ENCODE measurements at regions not wholly inside any gene's neighbourhood (a gene's known extent, or its start where the extent isn't known, plus 50 kb on each side); places are given as distances from the start of the nearest gene placed in this dataset.

DNA sequence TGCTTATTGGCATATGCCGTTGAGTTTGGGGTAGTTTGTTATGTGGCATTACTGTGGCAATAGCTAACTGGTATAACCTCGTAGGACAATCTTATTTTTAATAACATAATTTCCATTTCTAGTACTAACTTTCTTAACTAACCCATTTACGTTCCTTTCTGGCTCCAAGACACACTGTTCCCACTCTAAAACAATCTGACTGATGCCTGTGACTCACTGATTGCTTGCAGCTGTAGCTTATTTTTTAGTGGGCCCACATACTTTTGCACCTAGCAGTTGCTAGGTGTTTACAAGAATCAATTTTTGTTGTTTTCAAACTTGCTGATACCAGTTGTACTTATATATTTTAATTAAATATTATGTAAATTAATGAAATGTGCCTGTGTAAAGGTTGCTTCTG is 52.2 kb downstream of the FAT3 start:
- no peak for DNase-seq

DNA sequence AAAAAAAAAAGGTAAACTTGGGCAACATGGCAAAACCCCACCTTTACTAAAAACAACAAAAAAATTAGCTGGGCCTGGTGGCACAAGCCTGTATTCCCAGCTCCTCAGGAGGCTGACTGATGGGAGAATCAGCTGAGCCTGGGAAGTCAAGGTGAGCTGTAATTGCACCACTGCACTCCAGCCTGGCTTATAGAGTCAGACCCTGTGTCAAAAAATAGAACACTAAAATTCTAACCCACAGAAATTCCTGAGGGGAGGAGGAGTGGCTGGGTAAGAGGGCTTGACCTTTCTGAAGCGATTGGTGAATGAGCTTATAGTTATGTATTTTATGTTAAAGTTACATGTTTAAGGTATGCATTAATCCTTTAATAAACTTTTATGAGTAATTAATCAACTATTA is 53.3 kb downstream of the FAT3 start:
- DNase-seq, result no peak

DNA sequence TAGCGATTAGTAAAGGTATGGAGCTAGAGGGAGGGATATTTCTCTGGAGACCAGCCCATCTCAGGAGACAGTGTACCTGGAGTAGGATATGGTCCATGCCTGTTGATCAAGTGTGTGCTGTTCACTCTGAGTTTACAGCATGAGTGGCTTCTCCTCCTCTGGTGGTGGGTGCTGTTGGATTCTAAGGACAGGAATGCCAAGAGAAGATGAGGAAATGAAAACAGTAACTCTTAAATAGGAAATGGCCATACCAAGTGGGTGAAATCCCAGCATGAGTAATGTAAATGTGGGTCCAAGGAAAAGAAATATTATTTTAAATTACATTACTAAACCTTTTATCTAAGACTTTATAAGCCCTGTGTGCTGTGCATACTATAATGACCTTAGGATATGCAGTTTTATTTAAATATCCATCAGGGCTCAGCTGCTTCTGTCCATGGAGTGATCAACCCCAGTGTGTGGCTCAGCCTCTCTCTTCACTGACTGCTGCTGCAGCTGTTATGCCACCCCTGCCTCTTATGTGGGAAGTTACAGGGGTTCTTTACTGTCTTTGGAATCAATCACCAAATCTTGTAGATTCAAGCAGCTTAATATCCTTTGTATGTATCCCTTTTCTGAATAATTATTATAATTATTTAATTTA is 54.3 kb downstream of the FAT3 start:
- DNase-seq, result no peak

DNA sequence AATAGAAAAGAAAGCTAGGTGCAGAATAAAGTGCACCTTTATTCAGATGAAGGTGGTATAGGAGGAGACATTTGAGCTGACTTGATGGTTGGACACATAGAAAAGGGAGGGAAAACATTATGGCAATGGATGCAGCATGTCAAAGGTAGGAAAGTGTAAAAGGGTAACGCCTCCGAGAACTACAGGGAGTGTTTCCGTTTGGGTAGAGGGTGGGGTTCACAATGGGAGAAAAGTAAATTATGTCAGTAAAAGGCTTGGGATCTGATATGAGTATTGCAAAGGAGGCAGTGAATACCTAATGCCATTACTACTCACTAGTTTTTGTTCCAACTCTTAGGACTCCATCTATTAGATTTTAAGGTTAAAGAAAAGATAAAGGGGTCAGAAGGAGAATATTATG is 59.5 kb downstream of the FAT3 start:
- no peak for DNase-seq

DNA sequence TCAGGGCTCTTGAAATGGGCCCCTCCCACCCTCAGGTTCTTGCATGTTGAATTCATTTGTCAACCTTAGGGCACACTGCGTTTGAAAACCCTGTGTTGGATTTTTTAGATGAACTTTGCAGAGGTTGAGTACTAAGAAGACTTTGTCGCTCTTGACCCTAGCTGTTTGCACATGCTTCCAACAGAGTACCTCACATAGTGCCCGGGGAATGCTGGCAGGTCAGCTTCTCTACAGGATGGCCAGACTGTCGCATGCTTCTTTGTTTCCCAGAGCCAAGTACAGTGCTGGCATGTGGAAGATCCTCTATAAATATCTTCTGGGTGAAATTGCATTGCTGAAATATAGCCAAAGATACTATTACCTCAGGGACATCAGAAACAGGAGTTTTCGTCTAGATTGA is 59.9 kb downstream of the FAT3 start:
- DNase-seq, result no peak

DNA sequence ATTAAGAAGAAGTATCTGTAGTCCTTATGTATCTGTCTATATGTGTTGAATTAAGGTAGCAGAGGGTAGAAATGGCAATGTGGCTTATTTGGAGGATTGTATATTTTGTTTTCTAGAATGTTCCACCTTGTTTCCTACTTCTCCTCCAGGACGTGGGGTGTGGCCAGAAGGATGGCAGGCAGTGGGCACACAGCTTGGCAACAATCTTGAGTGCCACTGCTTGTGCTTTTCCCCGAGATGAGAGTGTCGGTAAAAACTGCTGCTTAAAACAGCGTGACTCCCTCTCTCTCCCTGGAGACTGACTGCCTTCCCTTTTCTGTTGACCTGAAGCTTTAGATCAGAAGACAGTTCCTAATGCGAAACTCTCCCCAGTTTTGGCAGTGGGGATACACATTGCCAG is 61.2 kb downstream of the FAT3 start:
- DNase-seq, result no peak

DNA sequence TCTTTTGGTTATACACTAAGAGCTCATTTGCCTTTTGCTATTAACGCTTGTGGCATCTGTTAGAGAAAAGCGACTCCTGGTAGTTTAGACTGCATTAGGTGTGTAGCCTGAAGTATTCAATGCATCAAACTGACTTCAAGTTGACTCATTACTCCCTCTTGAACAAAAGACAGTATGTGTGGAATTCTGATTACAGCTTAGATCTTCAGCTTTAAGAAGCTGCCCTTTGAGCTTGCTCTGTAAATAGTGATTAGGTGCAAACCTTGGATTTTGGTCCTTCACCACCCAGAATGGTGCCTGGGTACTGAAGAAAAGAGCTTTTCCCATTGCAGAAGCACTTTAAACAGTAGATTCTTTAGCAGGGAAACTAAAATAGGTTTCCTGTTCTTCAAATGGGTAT is 62.1 kb downstream of the FAT3 start:
- DNase-seq, result no peak

DNA sequence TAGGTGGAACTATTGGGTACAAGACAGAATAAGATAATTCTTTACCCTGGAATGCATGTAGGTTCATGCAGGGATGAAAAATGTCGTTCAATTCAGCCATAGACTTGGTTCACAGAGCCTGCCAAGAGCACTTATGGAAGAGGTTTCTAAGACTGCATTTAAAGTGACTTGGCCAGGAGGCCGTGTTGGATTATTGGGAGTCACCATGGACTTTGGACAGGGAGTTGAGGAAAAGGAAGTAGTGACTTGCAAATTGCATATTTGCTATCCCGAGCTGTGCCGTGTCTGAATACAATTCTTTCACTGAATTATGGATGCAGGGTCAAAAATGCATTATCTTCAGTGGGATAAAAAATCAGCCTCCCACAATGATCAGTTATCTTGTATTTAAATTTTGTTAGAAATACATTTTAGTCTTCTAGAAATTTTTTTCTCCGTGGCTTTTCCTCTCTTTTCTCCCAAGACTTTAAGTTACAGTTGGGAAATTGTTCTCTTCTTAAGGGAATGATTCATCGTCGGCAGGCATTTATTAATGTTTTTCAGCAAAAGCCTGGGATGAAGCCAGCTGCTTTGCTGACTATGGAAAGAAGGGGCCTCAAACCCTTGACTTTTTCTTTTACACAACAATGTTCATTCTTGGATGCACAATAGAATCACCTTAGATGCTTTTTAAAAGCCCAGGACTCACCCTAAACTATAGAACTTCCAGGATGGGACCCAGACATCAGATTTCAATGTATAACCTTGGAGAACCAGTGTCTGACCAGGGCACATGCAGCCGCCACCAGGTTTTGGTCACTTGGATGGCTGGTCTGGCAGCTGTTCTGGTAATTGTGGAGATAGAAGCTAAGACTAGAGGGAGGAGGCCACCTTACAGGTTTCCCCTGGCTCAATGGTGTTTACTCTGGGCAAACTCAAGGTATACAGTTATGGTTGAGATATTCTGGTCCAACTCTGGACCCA is 70.8 kb downstream of the FAT3 start:
- DNase-seq, result no peak

DNA sequence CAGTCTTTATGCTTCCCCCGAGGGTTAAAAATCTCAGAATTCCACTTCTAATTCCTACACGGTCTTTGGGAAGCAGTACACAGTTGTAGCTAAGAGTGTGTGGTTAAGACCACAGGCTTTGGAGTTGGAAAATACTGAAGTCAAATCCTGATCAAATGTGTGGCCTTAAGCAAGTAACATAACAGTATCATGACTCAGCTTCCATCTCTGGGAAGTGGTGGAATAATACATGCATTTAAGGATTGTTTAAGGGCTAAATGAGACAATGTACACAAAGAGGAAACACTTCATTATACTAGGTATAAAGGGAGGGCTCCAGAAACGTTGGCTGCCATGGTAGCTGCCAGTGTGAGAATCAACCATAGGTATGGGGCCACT is 71.5 kb downstream of the FAT3 start:
- no peak for DNase-seq

DNA sequence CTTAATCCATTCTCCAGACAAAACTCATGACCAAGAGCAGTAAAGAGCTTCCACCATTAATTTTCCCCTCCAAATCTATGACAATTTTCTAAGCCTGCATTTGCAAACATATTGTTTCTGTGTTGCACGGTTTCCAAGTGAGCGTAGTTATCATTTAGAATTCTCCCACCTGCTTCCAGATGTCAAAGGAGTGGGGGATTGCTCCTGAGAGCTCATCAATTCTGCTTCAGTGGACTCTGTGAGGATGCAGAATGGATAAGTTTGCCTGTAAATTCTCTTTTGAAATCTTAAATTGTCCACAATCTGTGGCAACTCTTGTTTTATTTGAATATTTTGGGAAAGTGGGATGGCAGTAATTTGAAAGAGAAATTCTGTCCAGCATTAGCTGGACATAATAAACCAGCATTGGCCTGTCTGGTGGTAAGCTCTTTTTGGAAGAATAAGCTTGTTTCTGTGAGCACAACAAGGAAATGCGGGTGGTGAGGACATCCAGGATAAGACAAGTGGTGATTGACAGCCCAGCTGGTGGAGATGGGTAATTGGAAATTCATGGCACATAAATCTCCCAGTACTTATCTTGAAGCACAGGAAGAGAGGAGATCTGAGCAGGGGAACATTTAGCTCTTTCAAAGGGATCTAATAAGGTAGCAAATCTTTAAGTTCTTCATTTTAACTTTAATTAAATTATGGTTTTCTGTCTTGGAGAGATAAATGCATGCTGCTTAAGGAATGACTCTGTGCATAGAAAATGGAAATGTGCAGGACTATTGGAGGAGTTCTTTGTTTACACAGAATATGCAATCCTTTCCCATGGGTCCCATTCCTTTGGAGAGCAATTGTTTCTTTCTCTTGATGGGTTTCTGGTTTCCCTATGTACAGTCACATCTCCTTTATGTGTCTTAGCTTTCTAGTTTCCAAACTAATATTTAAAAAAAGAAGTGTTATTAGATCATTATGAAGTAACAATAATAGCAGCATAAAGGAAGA is 73.2 kb downstream of the FAT3 start:
- DNase-seq, result no peak

DNA sequence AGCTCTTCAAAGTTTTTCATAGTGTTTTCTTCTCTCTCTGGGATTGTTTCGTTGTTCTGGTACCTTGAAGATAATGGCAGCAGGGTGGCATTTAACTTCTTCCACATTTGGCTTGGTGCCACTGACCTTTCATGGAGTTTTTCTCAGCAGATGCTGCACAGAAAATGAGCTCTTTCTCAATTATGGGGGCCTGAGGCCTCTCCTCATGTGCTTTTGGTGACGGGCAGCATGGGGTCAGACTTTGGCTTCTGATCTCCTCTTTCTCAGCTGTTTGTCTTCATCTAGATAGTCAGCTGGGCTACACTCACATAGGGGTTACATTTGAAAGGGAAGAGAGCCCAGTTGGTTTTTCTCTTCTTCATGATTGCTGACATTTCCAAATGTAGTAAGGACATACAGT is 76.3 kb downstream of the FAT3 start:
- DNase-seq, result no peak

DNA sequence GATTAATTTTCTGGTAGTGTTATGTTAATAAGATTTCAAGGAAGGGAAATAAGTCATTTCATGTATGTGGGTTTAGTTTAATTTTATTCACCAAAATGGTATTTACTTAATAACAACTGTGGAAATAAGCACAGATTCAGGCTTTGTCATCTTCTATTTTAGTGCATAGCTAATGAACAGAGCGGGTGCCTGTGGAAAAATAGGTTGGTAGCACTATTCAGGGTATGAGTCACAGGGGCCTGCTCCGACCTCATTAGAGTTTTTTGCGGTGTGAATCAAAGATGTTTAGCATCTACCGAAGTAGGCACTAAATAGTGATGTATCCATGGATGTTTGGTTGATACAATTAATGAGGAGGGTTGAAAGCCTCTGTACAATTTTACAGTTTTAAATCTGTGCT is 78.2 kb downstream of the FAT3 start:
- DNase-seq, result no peak

DNA sequence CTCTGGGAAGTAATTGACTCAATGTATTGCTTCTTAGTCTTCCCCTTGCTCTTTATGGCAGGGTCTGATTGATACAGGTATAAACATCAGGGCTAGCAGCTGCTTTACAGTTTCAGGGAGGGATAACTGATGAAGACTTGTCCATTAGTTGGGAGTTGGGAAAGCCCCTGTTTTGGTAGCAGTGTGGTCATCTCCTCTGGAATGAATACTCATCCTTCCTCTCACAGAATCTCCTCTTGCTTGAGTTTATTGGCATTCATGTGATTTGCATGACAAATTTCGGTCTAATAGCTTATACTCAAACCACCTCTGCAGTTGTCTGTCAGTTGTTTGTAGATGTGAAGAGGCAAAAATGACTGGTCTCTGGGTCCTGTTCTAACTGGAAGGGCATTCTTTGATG is 79.7 kb downstream of the FAT3 start:
- no peak for DNase-seq

DNA sequence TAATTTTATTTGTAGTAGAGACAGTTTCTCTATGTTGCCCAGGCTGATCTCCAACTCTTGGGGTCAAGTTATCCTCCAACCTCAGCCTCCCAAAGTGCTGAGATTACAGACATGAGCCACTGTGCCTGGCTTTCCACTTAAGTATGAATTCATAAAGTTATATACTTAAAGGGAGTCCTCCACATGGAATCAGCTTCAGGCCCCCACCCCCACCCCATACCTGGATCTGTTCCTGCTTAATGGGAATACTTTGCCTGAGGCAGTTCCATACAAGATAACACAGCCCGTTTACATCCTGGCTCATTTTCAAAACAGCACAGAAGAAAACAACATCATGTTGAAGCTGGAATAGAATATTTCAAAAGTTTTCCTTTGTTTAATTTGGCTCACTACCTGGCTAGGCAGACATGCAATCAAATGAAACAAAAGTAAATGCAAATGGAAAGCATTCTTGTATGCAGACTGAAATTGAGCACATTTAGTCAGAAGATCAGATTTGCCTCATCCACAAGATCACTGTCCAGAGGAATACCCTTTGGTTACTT is 82.4 kb downstream of the FAT3 start:
- no peak for DNase-seq

DNA sequence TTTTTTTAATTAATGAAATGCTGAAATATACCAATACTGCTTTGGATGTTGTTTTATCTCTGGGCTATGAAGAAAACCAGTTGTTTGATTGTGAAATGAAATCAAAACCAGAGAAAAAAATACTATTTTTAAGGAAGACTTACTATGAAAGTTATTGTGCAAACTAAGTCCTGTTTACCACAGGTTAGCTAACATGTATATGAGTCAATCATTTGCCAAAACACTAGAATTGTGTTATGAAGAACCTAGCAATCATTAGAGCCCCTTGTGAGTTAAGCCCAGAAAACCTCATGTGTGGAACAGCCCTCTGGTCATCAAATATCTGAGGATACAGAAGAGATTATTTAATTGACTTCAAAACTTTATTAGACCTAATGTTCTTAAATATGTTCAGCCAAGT is 83.7 kb downstream of the FAT3 start:
- no peak for DNase-seq

DNA sequence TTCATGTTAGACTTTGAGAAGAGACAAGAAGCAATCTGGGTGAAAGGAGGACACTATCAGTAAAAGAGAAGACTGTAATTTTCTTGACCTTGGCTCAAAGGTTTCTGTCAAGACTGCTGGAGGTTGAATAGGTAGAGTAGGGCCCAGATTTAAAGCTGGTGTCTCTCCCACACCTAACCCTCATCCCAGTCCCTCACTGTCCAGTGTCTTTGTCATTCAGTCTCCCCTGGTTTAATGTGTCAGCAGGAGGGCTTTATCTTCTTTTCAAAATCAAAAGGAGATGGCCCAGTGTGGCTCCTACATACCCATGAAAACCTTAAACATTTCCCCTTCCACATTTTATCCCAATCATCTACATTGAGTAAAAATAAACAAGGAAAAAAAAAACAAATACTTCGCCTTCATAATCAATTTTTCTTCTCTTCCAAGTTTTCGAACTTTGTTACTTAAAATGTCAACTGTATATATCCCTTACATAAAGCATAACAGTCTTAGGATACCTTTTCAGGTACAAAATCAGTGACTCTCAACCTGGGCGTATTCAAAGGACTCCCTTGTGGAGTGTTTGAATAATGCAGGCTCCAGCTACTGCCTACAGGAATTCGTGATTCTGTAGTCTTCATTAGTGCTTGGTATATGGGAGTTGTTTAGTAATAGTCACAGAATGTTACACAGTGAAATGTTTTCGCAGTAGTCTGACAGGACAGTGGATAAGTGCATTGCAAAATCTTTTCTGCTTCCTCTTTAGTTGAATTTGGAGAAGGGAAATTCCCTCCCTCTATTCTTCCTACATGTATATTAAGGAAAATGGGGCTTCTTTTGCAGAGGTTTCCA is 87.2 kb downstream of the FAT3 start:
- no peak for DNase-seq

DNA sequence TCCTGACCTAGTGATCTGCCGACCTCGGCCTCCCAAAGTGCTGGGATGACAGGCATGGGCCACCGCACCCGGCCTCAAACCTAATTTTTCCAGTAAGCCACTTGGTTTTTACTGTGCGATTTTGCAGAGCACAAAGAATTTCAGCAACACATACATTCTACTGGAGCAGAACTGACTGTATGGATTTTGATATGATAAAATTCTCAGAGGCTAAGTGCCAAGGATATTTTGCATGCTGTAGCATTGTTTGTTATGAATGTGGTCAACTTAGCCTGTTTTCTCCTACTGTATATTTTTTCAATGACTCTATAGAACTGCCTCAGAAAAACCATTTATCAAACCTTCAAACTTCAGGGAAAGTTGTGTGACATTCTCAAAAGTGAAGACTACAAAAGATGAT is 89.2 kb downstream of the FAT3 start:
- no peak for DNase-seq

DNA sequence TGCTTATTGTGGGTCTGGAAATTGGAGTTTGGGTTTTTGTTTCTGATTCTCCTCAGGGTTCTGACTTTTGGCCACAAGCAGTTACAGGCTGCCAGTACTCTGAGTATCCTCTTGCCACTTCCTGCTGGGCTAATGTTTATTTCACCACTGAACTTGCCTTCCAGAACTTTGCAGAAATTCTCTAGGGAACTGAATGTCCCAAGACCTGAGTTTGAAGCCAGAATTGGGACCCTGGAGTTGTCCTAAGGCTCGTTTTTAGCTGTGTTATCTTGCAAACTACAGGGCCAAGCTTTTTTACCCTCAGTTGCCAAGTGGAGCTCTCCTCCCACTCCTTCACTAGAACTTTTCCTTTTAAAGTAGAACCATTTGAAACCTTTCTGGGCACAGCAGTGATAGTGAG is 89.9 kb downstream of the FAT3 start:
- no peak for DNase-seq

DNA sequence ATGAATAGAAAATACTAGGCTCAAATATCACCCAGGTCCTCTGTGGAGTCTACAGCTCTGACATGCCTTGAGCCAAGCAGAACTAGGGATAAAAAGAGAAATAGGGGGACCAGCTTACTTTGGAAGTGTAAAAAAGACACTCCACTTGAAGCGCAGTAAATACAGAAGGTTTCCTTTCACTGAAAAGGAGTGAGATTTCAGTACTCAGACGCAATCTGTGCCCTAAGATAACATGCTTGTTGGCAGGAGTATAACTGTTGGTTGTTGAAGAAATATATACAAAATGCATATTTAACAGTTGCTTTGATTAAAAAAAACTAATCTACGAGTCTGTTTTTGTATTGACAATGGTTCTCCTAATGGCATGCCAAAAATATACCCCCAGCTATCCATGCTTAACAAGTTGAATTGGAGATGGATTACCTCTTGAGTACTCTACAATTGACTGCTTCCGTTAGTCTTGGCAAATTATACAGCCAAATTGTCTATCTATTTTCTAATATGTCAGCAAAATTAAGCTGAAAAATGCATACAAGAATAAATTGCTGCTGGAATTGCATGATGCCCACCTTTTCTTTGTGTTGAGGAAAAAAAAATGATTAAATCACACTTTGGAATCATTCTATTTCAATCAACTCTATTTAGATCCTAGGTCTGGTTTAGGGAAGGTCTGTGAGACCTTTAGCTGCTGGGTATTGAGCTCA is 91.6 kb downstream of the FAT3 start:
- no peak for DNase-seq

DNA sequence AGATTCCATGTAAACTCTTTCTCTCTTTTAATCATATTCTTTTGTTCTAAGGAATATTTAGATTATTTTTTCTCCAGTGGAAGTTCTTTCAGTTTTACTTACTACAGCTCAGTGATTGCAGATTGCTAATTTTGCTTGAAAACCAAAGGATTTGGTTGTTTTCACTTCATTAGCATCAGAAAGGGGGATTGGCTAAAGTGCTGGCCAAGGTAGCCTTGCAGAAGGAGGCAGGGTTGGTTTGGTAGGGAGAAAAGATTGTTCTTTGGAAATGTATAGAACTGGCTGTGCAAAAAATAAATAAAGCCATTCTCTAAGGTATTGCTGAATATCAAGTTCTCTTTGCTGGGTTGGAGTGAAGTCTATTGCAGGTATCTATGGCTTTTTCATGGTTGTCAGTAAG is 92.6 kb downstream of the FAT3 start:
- DNase-seq, result no peak

DNA sequence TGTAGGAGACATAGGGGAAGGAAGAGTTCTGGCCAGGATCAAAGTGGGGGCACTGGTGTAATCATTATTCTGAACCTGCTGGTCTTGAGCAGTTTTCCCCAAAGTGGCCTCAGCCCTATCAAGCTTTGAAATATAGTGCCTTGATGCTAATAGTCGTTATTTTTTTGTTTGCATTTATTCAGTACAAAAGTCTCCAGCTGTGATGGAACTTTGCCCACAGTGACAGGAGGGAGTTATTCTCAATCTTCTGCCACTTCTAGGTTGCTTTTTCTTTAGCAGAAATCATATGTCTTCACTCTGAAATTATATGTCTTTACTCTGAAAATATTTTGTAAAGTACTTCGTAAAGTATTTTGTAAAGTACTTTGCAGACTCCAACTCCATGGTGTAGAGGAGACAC is 93.1 kb downstream of the FAT3 start:
- DNase-seq, result no peak

All from occipital lobe (tissue), 1 donor.